NCI-H2196 (cell line): ENCODE measurements at regions not wholly inside any gene's neighbourhood (a gene's known extent, or its start where the extent isn't known, plus 50 kb on each side); places are given as distances from the start of the nearest gene placed in this dataset.
A peak's percentile ranks its signal among the peaks of the same experiment; 100 is the strongest.
"Not testable (repeated sequence)": the region's sequence is repeated elsewhere in the genome, so short reads cannot be mapped to it uniquely, and the experiment has no call there.

ENCODE experiments used
- DNase-seq: peaks from one replicate; lab custom pipeline; 2025; ENCODE audit not compliant: unreplicated experiment; lab: John Stamatoyannopoulos, UW

GRCh38 chr7:116340943-116341907, 130.9 kb downstream of the TES start:
- no peak for DNase-seq

GRCh38 chr7:116342125-116342524, 131.8 kb downstream of the TES start:
- no peak for DNase-seq

- DNase-seq: no peak
Observed at GRCh38 chr7:116347151-116347832, 137.0 kb downstream of the TES start.

- no peak for DNase-seq
Observed at GRCh38 chr7:116348346-116348745, 138.0 kb downstream of the TES start.

- DNase-seq: no peak
Observed at GRCh38 chr7:116351966-116352365, 141.6 kb downstream of the TES start.

- DNase-seq: no peak
Observed at GRCh38 chr7:116353647-116354046, 143.3 kb downstream of the TES start.

- DNase-seq: no peak
Observed at GRCh38 chr7:116354171-116354545, 143.8 kb downstream of the TES start.

- DNase-seq: peak; percentile 5
Observed at GRCh38 chr7:116354546-116355423, 144.4 kb downstream of the TES start.

- DNase-seq: no peak
Observed at GRCh38 chr7:116355424-116355765, 144.1 kb upstream of the CAV2 start.

- no peak for DNase-seq
Observed at GRCh38 chr7:116356333-116356965, 143.1 kb upstream of the CAV2 start.

GRCh38 chr7:116356979-116357378, 142.6 kb upstream of the CAV2 start:
- no peak for DNase-seq

GRCh38 chr7:116357781-116358670, 141.5 kb upstream of the CAV2 start:
- no peak for DNase-seq

GRCh38 chr7:116361767-116362166, 137.8 kb upstream of the CAV2 start:
- DNase-seq: no peak

GRCh38 chr7:116363637-116364432, 135.7 kb upstream of the CAV2 start:
- DNase-seq: no peak

- no peak for DNase-seq
Observed at GRCh38 chr7:116364469-116364868, 135.1 kb upstream of the CAV2 start.

GRCh38 chr7:116365797-116366196, 133.7 kb upstream of the CAV2 start:
- no peak for DNase-seq

- DNase-seq: no peak
Observed at GRCh38 chr7:116367171-116367813, 132.2 kb upstream of the CAV2 start.

- no peak for DNase-seq
Observed at GRCh38 chr7:116368965-116369364, 130.6 kb upstream of the CAV2 start.

- DNase-seq: not testable (repeated sequence)
Observed at GRCh38 chr7:116371536-116371935, 128.0 kb upstream of the CAV2 start.
